ENCODE measurements at regions not wholly inside any gene's neighbourhood (a gene's known extent, or its start where the extent isn't known, plus 50 kb on each side); places are given as distances from the start of the nearest gene placed in this dataset.
"Not testable (repeated sequence)": the region's sequence is repeated elsewhere in the genome, so short reads cannot be mapped to it uniquely, and the experiment has no call there.

GRCh38 chr18:35856178-35856577, 116.3 kb upstream of the RMP24 start:
- TF ChIP-seq TCF4 (CRISPR knock-in tag; IDR thresholded peaks at IDR 0.05; ENCODE audit: borderline replicate concordance) (no peak), ZNF8 (CRISPR knock-in tag; IDR thresholded peaks at IDR 0.05) (no peak), ZNF565 (CRISPR knock-in tag; conservative IDR thresholded peaks at IDR 0.05; ENCODE audit: low read depth) (no peak), OSR1 (CRISPR knock-in tag; IDR thresholded peaks at IDR 0.05) (no peak), GLIS3 (CRISPR knock-in tag; IDR thresholded peaks at IDR 0.05) (no peak), RARB (CRISPR knock-in tag; IDR thresholded peaks at IDR 0.05) (no peak), SNAI2 (CRISPR knock-in tag; IDR thresholded peaks at IDR 0.05) (no peak), PATZ1 (CRISPR knock-in tag; IDR thresholded peaks at IDR 0.05; ENCODE audit: borderline replicate concordance) (no peak), CREB5 (CRISPR knock-in tag; IDR thresholded peaks at IDR 0.05; ENCODE audit: low read depth) (no peak), PPARA (CRISPR knock-in tag; IDR thresholded peaks at IDR 0.05; ENCODE audit: borderline replicate concordance) (no peak), POU6F1 (CRISPR knock-in tag; IDR thresholded peaks at IDR 0.05; ENCODE audit: borderline replicate concordance, low read depth) (no peak), ESRRG (CRISPR knock-in tag; IDR thresholded peaks at IDR 0.05) (no peak), TSHZ2 (CRISPR knock-in tag; IDR thresholded peaks at IDR 0.05) (no peak), BACH2 (CRISPR knock-in tag; IDR thresholded peaks at IDR 0.05; ENCODE audit: borderline replicate concordance) (no peak), ZC3H10 (CRISPR knock-in tag; IDR thresholded peaks at IDR 0.05) (no peak), CSRNP3 (CRISPR knock-in tag; IDR thresholded peaks at IDR 0.05) (no peak), ZFP3 (CRISPR knock-in tag; IDR thresholded peaks at IDR 0.05) (no peak)
- ATAC-seq, result no peak

GRCh38 chr18:35856721-35857120, 115.8 kb upstream of the RMP24 start:
- ATAC-seq, result not testable (repeated sequence)

- not testable (repeated sequence) for ATAC-seq
These were observed 114.9 kb upstream of the RMP24 start for GRCh38 chr18:35857581-35857980.

- no peak for TF ChIP-seq ISL1 (CRISPR knock-in tag; IDR thresholded peaks at IDR 0.05)
- no peak for TF ChIP-seq ZFP3 (CRISPR knock-in tag; IDR thresholded peaks at IDR 0.05)
- no peak for TF ChIP-seq ZC3H10 (CRISPR knock-in tag; IDR thresholded peaks at IDR 0.05)
- no peak for TF ChIP-seq TCF4 (CRISPR knock-in tag; IDR thresholded peaks at IDR 0.05; ENCODE audit: borderline replicate concordance)
- no peak for TF ChIP-seq PATZ1 (CRISPR knock-in tag; IDR thresholded peaks at IDR 0.05; ENCODE audit: borderline replicate concordance)
- no peak for TF ChIP-seq BACH2 (CRISPR knock-in tag; IDR thresholded peaks at IDR 0.05; ENCODE audit: borderline replicate concordance)
- no peak for TF ChIP-seq SNAI2 (CRISPR knock-in tag; IDR thresholded peaks at IDR 0.05)
- no peak for TF ChIP-seq ARNTL (CRISPR knock-in tag; IDR thresholded peaks at IDR 0.05; ENCODE audit: borderline replicate concordance, low read depth)
- TF ChIP-seq OSR1 (CRISPR knock-in tag; IDR thresholded peaks at IDR 0.05), result no peak
- no peak for ATAC-seq
These were observed 110.9 kb upstream of the RMP24 start for GRCh38 chr18:35861367-35862118.

All from SK-N-SH treated with all-trans-retinoic acid at 6 μM for 48 hours (cell line).